HG02884 (cell line): ENCODE measurements at regions not wholly inside any gene's neighbourhood (a gene's known extent, or its start where the extent isn't known, plus 50 kb on each side); places are given as distances from the start of the nearest gene placed in this dataset.

Experiments
- ATAC-seq: cut with Tn5 transposase; IDR thresholded peaks from one replicate; pipeline ENCODE4 v1.9.1; 2021; ENCODE audit warnings: mild to moderate bottlenecking, moderate library complexity; ENCODE audit not compliant: unreplicated experiment

DNA sequence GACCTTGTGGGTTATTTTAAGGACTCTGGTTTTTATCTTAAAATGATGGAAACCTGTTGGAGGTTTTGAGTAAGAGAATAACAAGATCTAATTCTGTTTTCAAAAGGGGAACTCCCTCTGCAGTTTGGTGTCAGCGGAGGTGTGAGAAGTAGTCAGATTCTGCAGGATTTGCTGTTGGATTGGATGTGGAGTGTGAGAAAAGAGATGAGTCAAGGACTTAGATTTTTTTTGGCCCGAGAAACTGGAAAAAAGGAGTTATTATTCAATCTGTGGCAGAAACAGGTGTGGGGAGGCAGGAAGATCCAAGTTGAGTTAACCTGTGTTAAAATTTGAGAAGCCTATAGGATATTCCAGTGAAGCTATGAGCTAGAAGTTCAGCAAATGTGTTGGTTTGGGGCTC, 337.2 kb upstream of the FANCL start:
- ATAC-seq = no peak

GRCh38 chr2:58574873-58575272, 333.7 kb upstream of the FANCL start:
- ATAC-seq = no peak

- no peak for ATAC-seq
Observed at GRCh38 chr2:58572731-58573130, 331.6 kb upstream of the FANCL start.

- ATAC-seq = peak; percentile 85
Observed at GRCh38 chr2:58571181-58571852, 330.2 kb upstream of the FANCL start.

- ATAC-seq = peak; percentile 54
Observed at GRCh38 chr2:58569475-58570185, 328.5 kb upstream of the FANCL start.

- no peak for ATAC-seq
Observed at GRCh38 chr2:58568901-58569300, 327.8 kb upstream of the FANCL start.

GRCh38 chr2:58562276-58562675, 321.2 kb upstream of the FANCL start:
- no peak for ATAC-seq

- no peak for ATAC-seq
Observed at GRCh38 chr2:58560531-58560930, 319.4 kb upstream of the FANCL start.

DNA sequence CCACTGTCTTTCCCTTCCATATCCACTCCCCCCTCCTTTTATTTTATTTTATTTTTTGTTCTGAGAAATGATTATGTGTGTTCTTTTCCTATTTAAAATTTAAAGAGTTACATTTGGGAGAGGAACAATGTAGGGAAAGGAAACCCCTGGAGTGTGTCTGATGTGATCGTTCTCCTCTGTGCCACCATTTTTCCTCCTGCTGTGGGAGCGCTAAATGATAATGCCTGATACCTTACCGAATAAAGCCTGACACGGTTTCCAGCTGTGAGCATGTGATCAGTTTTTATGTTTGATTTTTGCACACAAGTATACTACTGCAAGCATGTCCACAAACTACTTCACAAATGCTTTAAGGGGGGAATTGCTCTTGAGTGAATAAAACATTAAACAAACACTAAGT, 317.8 kb upstream of the FANCL start:
- no peak for ATAC-seq

DNA sequence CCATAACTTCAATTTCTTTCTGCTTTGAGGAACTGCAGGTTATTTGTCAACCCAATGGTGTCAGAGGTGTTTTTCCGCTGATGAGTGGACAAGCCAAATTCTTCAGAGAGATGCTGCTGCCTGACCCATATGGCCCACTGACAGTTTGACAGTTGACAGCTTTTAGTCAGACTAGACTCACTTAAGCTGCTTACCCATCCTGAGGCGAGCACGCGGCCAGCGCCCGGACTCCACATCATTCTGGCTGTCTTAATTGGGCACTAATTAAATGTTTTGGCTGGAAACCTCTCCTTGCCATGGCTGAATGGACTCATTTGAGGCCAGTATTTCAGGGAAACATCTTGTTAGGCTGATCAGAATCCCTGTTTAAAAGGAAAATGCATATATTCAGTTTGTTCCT, 316.1 kb upstream of the FANCL start:
- ATAC-seq = no peak

DNA sequence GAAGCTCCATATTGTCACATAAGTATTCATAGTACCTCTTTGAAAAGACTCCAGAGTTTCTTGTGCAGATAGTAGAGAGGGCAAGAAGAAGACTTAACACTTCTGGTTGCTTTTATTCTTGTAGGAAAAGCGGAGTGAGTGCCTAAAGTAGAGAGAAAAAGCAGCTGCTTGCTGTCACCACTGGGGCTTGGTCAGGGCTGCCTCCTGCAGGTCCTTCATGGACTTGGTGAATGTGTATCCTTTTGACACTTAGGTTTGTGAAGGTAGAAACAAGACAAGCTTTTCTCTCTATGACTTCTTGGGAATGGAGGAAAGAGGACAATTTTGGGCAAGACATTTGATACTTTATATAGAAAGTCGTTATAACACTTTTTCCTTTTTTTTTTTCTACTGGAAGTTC, 312.8 kb upstream of the FANCL start:
- no peak for ATAC-seq

- ATAC-seq = no peak
Observed at GRCh38 chr2:58553522-58553921, 312.4 kb upstream of the FANCL start.

DNA sequence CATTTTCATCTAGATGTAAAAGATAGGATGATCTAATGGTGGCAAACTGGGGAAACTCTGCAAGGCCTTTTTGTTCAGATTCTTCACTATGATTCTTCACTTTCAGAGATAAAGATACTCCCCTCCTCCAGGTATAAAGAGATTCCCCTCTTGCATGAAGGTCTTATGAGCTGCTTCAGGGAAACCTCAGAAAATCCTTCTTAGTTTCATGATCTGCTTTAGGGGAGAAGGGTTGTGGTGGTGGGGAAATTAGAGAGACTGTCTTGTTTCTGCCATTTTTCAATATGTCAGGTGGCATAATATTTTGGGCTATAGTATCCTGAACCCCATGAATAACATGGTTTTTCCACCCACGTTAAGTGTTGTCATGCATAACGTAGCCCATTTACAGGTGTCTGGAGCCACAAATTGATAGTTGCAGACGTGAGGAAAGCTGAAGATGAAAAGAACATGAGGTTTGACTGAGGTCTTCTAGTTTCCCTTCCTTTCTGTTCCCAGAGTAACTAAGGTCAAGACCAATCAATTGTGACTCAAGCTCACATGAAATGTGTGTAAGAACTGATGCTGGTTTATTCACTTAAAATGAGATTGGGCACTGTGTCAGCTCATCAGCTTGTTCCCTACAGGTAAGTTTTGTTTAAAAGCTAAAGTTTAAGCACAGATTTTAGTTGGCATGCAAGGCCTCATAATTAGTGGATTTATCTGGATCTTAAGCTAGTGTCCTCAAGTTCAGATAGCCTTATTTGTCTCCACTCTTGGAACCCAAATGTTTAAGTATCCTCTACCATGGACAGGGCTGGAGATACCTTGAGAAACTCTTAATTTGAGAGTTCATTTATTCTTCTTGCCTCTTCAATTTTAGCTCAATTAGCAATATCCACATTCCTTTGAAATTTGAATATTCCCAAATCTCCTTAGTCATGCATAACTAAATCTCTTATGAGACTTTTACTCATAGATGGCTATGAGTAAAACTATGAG, 304.5 kb upstream of the FANCL start:
- ATAC-seq = peak; percentile 63

- ATAC-seq = no peak
Observed at GRCh38 chr2:58543442-58543841, 302.3 kb upstream of the FANCL start.

DNA sequence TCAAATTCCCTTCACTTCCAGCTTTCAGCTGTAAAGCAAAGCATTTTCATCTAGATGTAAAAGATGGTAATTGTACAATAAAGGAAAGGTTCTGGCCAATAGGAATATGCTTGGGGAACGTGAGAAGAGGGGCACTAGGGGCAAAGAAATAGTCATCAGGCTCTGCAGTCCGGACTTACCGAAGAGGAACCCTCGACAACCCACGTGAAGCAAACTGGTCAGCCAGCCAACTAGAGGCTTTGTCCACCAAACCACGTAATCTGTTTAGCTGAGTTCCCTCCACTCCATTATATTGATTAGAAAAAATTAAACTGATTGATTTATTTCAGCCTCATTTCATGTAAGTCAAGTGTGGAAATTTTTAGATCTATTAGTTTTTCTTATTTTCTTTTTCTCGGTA, 300.4 kb upstream of the FANCL start:
- no peak for ATAC-seq

DNA sequence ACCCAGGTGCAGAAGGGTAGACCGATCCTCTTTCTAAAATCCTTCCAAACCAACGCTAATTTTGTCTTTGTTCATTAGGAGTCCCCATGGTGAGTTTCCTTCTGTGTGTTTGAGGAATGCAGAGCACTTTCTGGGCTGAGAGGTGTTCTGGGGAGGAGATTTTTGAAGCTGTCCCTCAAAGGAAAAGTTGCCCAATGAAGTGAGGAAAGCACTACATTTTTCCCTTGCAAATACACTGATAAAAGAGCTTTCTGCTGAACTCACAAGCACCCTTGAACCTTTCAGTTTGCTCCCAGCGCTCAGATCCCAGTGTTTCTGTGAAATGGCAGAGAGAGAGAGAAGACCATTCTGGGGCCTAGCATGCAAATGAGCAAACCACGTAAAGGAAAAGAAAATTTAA, 299.6 kb upstream of the FANCL start:
- no peak for ATAC-seq

GRCh38 chr2:58539973-58540372, 298.8 kb upstream of the FANCL start:
- ATAC-seq = no peak

DNA sequence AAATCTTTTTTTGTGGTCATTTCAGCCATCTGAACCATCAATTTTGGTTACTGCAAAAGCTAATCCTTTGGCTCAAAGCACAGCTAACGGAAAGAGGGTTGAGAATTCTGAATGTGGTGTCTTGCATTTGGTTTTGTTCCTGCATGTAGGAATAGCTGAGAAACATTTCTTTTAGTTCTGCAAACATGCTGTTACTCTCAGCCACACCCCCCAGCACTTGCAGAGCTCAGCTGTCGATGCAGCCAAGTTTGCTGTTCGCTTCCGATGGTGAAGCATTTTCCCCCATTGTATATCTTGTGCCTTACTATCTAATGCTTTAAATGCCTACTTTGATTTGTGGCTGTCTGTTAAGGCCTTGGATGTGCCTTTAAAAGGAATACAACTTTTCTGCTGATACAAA, 294.9 kb upstream of the FANCL start:
- no peak for ATAC-seq

DNA sequence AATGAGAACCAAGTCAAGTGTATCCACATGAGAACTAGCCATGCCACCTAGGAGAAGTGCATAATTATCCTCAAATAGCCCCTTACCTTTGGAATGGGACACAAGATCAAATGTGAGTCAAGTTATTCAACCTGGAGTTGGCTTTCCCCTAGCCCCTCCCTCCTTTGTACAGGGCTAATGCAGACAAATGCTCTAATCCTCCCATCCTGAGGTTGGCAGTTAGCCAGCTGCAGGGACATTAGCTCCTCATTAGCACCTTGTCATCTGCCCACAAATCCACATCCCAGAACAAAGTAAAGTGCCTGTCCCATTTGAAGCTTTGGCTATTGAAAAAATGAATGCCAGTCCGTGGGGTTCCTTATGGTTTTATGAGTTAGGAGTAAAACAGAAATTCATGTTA, 294.1 kb upstream of the FANCL start:
- ATAC-seq = no peak

DNA sequence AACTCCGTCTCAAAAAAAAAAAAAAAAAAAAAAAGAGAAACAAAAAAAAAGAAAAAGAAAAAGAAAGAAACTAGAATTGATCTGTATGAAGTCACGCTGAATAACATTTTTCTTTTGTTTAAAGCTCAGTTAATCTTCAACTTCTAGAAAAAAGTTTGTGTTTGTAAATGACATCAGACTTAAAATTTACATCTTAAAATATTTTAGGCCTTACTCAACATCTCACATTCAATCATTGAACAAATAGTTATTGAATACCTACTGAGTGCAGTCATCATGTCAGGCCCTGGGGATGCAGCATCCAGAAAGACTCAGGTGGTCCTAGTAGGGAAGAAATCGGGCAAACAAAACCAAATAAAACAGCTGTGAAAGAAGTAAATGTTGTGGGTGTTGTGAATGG, 292.3 kb upstream of the FANCL start:
- no peak for ATAC-seq

DNA sequence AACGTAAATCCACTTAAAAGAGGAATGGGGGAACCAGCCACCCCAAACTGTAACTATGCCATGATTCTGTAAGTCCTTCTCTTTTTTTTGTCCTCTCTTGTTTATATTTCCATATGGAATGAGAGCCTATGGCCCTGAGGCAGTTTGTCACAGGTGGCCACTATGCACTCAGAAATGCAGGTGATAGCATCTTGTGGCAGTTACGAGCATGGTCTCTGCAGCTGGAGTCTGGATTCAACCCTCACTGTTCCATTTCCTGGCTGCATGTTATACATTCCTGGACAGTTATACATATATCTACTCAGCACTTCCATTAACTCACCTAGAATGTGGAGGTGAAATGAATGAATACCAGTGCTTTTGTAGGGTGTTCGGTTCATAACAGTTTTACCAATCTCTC, 291.5 kb upstream of the FANCL start:
- no peak for ATAC-seq

- ATAC-seq = no peak
Observed at GRCh38 chr2:58527647-58528046, 286.5 kb upstream of the FANCL start.
